Kidney capillary endothelial cell (primary cell): ENCODE measurements at regions not wholly inside any gene's neighbourhood (a gene's known extent, or its start where the extent isn't known, plus 50 kb on each side); places are given as distances from the start of the nearest gene placed in this dataset.
A peak's percentile ranks its signal among the peaks of the same experiment; 100 is the strongest.
"Not testable (repeated sequence)": the region's sequence is repeated elsewhere in the genome, so short reads cannot be mapped to it uniquely, and the experiment has no call there.

Source experiments
- DNase-seq: peaks from one replicate; pipeline ENCODE4 v3.0.0-alpha.2; 2018; ENCODE audit warnings: low spot score

- DNase-seq = no peak
Measured at GRCh38 chr20:51958099-51959065, 156.1 kb upstream of the SALL4 start.

- DNase-seq = no peak
Measured at GRCh38 chr20:51955756-51956155, 153.4 kb upstream of the SALL4 start.

GRCh38 chr20:51953731-51954340 is 151.5 kb upstream of the SALL4 start:
- no peak for DNase-seq

- no peak for DNase-seq
Measured at GRCh38 chr20:51950926-51951325, 148.6 kb upstream of the SALL4 start.

- DNase-seq = no peak
Measured at GRCh38 chr20:51946586-51946985, 144.3 kb upstream of the SALL4 start.

- DNase-seq = no peak
Measured at GRCh38 chr20:51945881-51946280, 143.6 kb upstream of the SALL4 start.

GRCh38 chr20:51945177-51945576 is 142.9 kb upstream of the SALL4 start:
- no peak for DNase-seq

- DNase-seq = no peak
Measured at GRCh38 chr20:51943761-51944160, 141.4 kb upstream of the SALL4 start.

GRCh38 chr20:51943326-51943725 is 141.0 kb upstream of the SALL4 start:
- not testable (repeated sequence) for DNase-seq

- DNase-seq = no peak
Measured at GRCh38 chr20:51941503-51941902, 139.2 kb upstream of the SALL4 start.

GRCh38 chr20:51939259-51939585 is 136.9 kb upstream of the SALL4 start:
- no peak for DNase-seq

GRCh38 chr20:51938559-51939258 is 136.4 kb upstream of the SALL4 start:
- DNase-seq = no peak

- no peak for DNase-seq
Measured at GRCh38 chr20:51937779-51938178, 135.5 kb upstream of the SALL4 start.

GRCh38 chr20:51936377-51936776 is 134.1 kb upstream of the SALL4 start:
- DNase-seq = no peak

- no peak for DNase-seq
Measured at GRCh38 chr20:51935003-51935358, 132.7 kb upstream of the SALL4 start.

GRCh38 chr20:51934301-51935002 is 132.1 kb upstream of the SALL4 start:
- no peak for DNase-seq

GRCh38 chr20:51931371-51931781 is 129.1 kb upstream of the SALL4 start:
- DNase-seq = no peak

GRCh38 chr20:51930775-51931174 is 128.5 kb upstream of the SALL4 start:
- peak; percentile 92 for DNase-seq

GRCh38 chr20:51928931-51929330 is 126.6 kb upstream of the SALL4 start:
- peak; percentile 52 for DNase-seq

GRCh38 chr20:51927970-51928369 is 125.6 kb upstream of the SALL4 start:
- not testable (repeated sequence) for DNase-seq

GRCh38 chr20:51926670-51927305 is 124.5 kb upstream of the SALL4 start:
- DNase-seq = peak; percentile 55

GRCh38 chr20:51924509-51924908 is 122.2 kb upstream of the SALL4 start:
- no peak for DNase-seq
